Naive thymus-derived CD4-positive, alpha-beta T cell (primary cell): ENCODE measurements at regions not wholly inside any gene's neighbourhood (a gene's known extent, or its start where the extent isn't known, plus 50 kb on each side); places are given as distances from the start of the nearest gene placed in this dataset.

ENCODE experiments used
- ATAC-seq: fragments of 150-1000 bp; cut with Tn5 transposase; 2 replicates; pipeline ENCODE4 v1.10.0; 2021; ENCODE audit warnings: mild to moderate bottlenecking, moderate library complexity
- CTCF ChIA-PET: fragments of 350-600 bp; sonication (Branson Sonifier 250); formaldehyde crosslinking; loops from one replicate; lab custom pipeline; 2021; ENCODE audit warnings: antibody characterized with exemption; lab: Charles Lee
- POLR2A ChIA-PET: fragments of 350-600 bp; sonication (Branson Sonifier 250); formaldehyde crosslinking; loops from one replicate; lab custom pipeline; 2021; ENCODE audit warnings: antibody characterized with exemption, inconsistent platforms; lab: Charles Lee
- DNase-seq, 9 donors: peaks; one replicate each; pipeline versions ENCODE4 v3.0.0 to v3.0.0-alpha.2; 2020 to 2022; ENCODE audit warnings: mixed read lengths in 1 of 9
- H3K27ac ChIP-seq: one replicate; pipeline ENCODE4 v1.7.0; 2013; ENCODE audit warnings: mild to moderate bottlenecking, low read depth, low read length, moderate library complexity
- H3K27me3 ChIP-seq, 2 donors: one replicate each; pipeline ENCODE4 v1.7.0; 2013; ENCODE audit warnings: low read length in 2 of 2, mild to moderate bottlenecking in 2 of 2, moderate library complexity in 2 of 2; ENCODE audit not compliant: control insufficient read depth in 2 of 2, insufficient read depth in 2 of 2
- H3K36me3 ChIP-seq, 3 experiments: 1 replicate in 2 of 3; 2 replicates in 1 of 3; pipeline ENCODE4 v1.7.0; 2013; ENCODE audit warnings: low read length in 3 of 3, mild to moderate bottlenecking in 3 of 3, moderate library complexity in 1 of 3; ENCODE audit not compliant: insufficient read depth in 3 of 3, control insufficient read depth in 2 of 3
- H3K4me1 ChIP-seq, 2 donors: one replicate each; pipeline ENCODE4 v1.7.0; 2013; ENCODE audit warnings: low read length in 2 of 2, mild to moderate bottlenecking in 2 of 2, moderate library complexity in 1 of 2; ENCODE audit not compliant: control insufficient read depth in 2 of 2, insufficient read depth in 2 of 2
- H3K4me3 ChIP-seq: 2 replicates; pipeline ENCODE4 v1.7.0; 2013; ENCODE audit warnings: mild to moderate bottlenecking, low read length
- H3K9me3 ChIP-seq, 3 experiments: 1 replicate in 2 of 3; 2 replicates in 1 of 3; pipeline ENCODE4 v1.7.0; 2013; ENCODE audit warnings: low read length in 3 of 3; ENCODE audit not compliant: control insufficient read depth in 2 of 3
- H3K27ac Mint-ChIP-seq, 9 donors: one replicate each; pipeline ENCODE4 v1.8.0; 2020 to 2022; ENCODE audit warnings: mixed read lengths in 9 of 9, mild to moderate bottlenecking in 8 of 9, moderate library complexity in 5 of 9, inconsistent platforms in 2 of 9
- H3K27me3 Mint-ChIP-seq, 5 donors: one replicate each; pipeline ENCODE4 v1.8.0; 2021 to 2022; ENCODE audit warnings: mixed read lengths in 5 of 5, mild to moderate bottlenecking in 1 of 5
- H3K36me3 Mint-ChIP-seq, 5 donors: one replicate each; pipeline ENCODE4 v1.8.0; 2020 to 2022; ENCODE audit warnings: mixed read lengths in 5 of 5, mild to moderate bottlenecking in 3 of 5, inconsistent platforms in 1 of 5
- H3K4me1 Mint-ChIP-seq, 7 donors: one replicate each; pipeline ENCODE4 v1.8.0; 2020 to 2022; ENCODE audit warnings: mixed read lengths in 7 of 7, mild to moderate bottlenecking in 3 of 7, inconsistent platforms in 1 of 7
- H3K4me3 Mint-ChIP-seq, 10 donors: one replicate each; pipeline ENCODE4 v1.8.0; 2020 to 2022; ENCODE audit warnings: mild to moderate bottlenecking in 10 of 10, mixed read lengths in 10 of 10, moderate library complexity in 6 of 10, inconsistent platforms in 2 of 10
- H3K9me3 Mint-ChIP-seq, 11 donors: one replicate each; pipeline ENCODE4 v1.8.0; 2020 to 2022; ENCODE audit warnings: mixed read lengths in 11 of 11, mild to moderate bottlenecking in 4 of 11, inconsistent platforms in 1 of 11, moderate library complexity in 1 of 11
- intact Hi-C, 2 donors: fragments of 100-400 bp; cut with micrococcal nuclease; formaldehyde crosslinking; loops; one replicate each; pipeline ENCODE4 v1.15.1; 2023

GRCh38 chr4:26082565-26082964 is 168.5 kb downstream of the SMIM20 start:
- H3K27ac ChIP-seq: no peak overlapping the region
- Mint-ChIP-seq H3K27ac (peak overlapping the region in 1 of 9 donors; percentile 71), H3K4me3 (peak overlapping the region in 1 of 10 donors; percentile 5), H3K36me3 (peaks cover 0 to 9% (median 0%) of the 10 kb centered on the region in 5 donors), H3K4me1 (peaks cover 0 to 66% (median 6%) of the 10 kb centered on the region in 7 donors), H3K27me3 (peaks cover 0 to 38% (median 7%) of the 10 kb centered on the region in 5 donors), H3K9me3 (peaks cover 0 to 5% (median 0%) of the 10 kb centered on the region in 11 donors)
- no peaks in the 10 kb centered on the region for H3K36me3 ChIP-seq
- ChIA-PET POLR2A (interaction anchor here (0.7 kb wide), 1 partner anchor 238 kb away, joined by 4 read pairs; no protein-coding TSS in a partner anchor), CTCF (interaction anchor here (0.6 to 3.2 kb wide), 15 partner anchors 8 to 641 kb away, joined by 3 to 8 read pairs (median 4); no protein-coding TSS in a partner anchor)
- intact Hi-C loops: loop anchor here (1.0 to 5.0 kb wide), 7 partner anchors 94 to 640 kb away; no protein-coding TSS in a partner anchor
- H3K4me1 ChIP-seq: no peaks in the 10 kb centered on the region
- H3K4me3 ChIP-seq: no peak overlapping the region
- ATAC-seq (no peak), DNase-seq (no peak)
- H3K9me3 ChIP-seq: no peaks in the 10 kb centered on the region
- H3K27me3 ChIP-seq: no peaks in the 10 kb centered on the region

- ATAC-seq: no peak
- Mint-ChIP-seq H3K4me3 (peak overlapping the region in 1 of 10 donors; percentile 22), H3K4me1 (peaks cover 0 to 75% (median 10%) of the 10 kb centered on the region in 7 donors), H3K9me3 (no peaks in the 10 kb centered on the region), H3K27me3 (peaks cover 0 to 44% (median 7%) of the 10 kb centered on the region in 5 donors), H3K36me3 (peaks cover 0 to 2% (median 0%) of the 10 kb centered on the region in 5 donors), H3K27ac (peak overlapping the region in 1 of 9 donors; percentile 39)
- intact Hi-C loops: loop anchor here in 1 of 2 donors (5.0 kb wide), 1 partner anchor 638 kb away; no protein-coding TSS in a partner anchor
- no peaks in the 10 kb centered on the region for H3K9me3 ChIP-seq
- H3K36me3 ChIP-seq: no peaks in the 10 kb centered on the region
- peaks cover 0 to 6% of the 10 kb centered on the region in 2 donors for H3K4me1 ChIP-seq
- no peak overlapping the region for H3K27ac ChIP-seq
- ChIA-PET CTCF (interaction anchor here (0.6 to 3.2 kb wide), 6 partner anchors 114 to 247 kb away, joined by 3 to 7 read pairs (median 4); no protein-coding TSS in a partner anchor), POLR2A (no interaction called here)
- DNase-seq: no peak
- H3K27me3 ChIP-seq: no peaks in the 10 kb centered on the region
- H3K4me3 ChIP-seq: no peak overlapping the region
Measured at GRCh38 chr4:26083987-26084386, 170.0 kb downstream of the SMIM20 start.

DNA sequence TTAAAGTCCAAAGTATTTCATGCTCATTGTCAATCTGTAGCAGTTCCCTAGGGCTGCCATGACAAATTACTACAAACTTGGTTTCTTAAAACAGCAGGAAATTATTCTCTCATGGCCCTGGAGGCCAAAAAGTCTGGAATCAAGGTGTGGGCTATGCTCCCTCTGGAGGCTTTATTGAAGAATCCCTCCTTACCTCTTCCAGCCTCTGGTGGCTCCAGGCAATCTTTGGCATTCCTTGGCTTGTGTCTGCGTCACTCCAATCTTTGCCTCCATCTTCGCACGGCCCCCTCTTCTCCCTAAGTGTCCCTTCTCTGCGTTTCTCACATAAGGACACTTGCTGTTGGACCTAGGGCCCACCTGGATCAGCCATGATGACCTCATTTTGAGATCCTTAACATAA is 170.4 kb downstream of the SMIM20 start:
- Histone ChIP-seq H3K4me1 (peaks cover 0 to 6% of the 10 kb centered on the region in 2 donors), H3K4me3 (no peak overlapping the region), H3K36me3 (no peaks in the 10 kb centered on the region), H3K9me3 (no peaks in the 10 kb centered on the region), H3K27ac (no peak overlapping the region), H3K27me3 (no peaks in the 10 kb centered on the region)
- Mint-ChIP-seq H3K36me3 (peaks cover 0 to 2% (median 0%) of the 10 kb centered on the region in 5 donors), H3K27me3 (peaks cover 0 to 44% (median 7%) of the 10 kb centered on the region in 5 donors), H3K4me3 (no peak overlapping the region), H3K4me1 (peaks cover 0 to 78% (median 10%) of the 10 kb centered on the region in 7 donors), H3K27ac (peak overlapping the region in 1 of 9 donors; percentile 39), H3K9me3 (peaks cover 0 to 2% (median 0%) of the 10 kb centered on the region in 11 donors)
- CTCF ChIA-PET: interaction anchor here (0.9 to 3.2 kb wide), 4 partner anchors 241 to 246 kb away, joined by 4 to 7 read pairs (median 6); no protein-coding TSS in a partner anchor
- ATAC-seq: no peak
- intact Hi-C loops: loop anchor here in 1 of 2 donors (5.0 kb wide), 1 partner anchor 638 kb away; no protein-coding TSS in a partner anchor
- POLR2A ChIA-PET: no interaction called here
- DNase-seq: no peak

DNA sequence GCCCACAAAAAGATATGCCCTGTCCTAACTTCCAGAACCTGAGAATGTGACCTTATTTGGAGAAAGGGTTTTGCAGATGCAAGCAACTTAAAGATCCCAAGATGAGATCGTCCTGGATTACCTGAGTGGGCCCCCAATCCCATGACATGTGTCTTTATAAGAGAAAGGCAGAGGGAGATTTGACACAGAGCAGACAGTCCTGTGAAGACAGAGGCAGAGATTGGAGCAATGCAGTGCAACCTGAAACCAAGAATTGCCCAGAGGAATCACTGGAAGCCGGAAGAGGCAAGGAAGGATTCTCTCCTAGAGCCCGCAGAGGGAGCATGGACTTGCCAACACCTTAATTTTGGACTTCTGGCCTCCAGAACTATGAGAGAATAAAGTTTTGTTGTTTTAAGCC is 171.5 kb downstream of the SMIM20 start:
- H3K27ac ChIP-seq: no peak overlapping the region
- intact Hi-C loops: loop anchor here in 1 of 2 donors (5.0 kb wide), 1 partner anchor 47 kb away; no protein-coding TSS in a partner anchor
- H3K4me1 Mint-ChIP-seq: peaks cover 0 to 78% (median 9%) of the 10 kb centered on the region in 7 donors
- peaks cover 0 to 42% (median 7%) of the 10 kb centered on the region in 5 donors for H3K27me3 Mint-ChIP-seq
- H3K27ac Mint-ChIP-seq: peak overlapping the region in 1 of 9 donors; percentile 50
- CTCF ChIA-PET: interaction anchor here (0.7 to 2.0 kb wide), 2 partner anchors 240 to 305 kb away, joined by 4 to 5 read pairs; no protein-coding TSS in a partner anchor
- POLR2A ChIA-PET: no interaction called here
- no peaks in the 10 kb centered on the region for H3K27me3 ChIP-seq
- H3K36me3 Mint-ChIP-seq: peaks cover 0 to 11% (median 0%) of the 10 kb centered on the region in 5 donors
- DNase-seq (no peak), ATAC-seq (no peak)
- peaks cover 0 to 2% (median 0%) of the 10 kb centered on the region in 3 experiments for H3K9me3 ChIP-seq
- H3K4me3 Mint-ChIP-seq: no peak overlapping the region
- no peaks in the 10 kb centered on the region for H3K36me3 ChIP-seq
- H3K4me1 ChIP-seq: peaks cover 0 to 6% of the 10 kb centered on the region in 2 donors
- H3K4me3 ChIP-seq: no peak overlapping the region
- peaks cover 0 to 9% (median 7%) of the 10 kb centered on the region in 11 donors for H3K9me3 Mint-ChIP-seq

- intact Hi-C loops: loop anchor here in 1 of 2 donors (5.0 kb wide), 1 partner anchor 45 kb away; no protein-coding TSS in a partner anchor
- ATAC-seq (no peak), DNase-seq (no peak)
- Mint-ChIP-seq H3K9me3 (peaks cover 0 to 22% (median 13%) of the 10 kb centered on the region in 11 donors), H3K36me3 (peaks cover 0 to 21% (median 0%) of the 10 kb centered on the region in 5 donors), H3K4me1 (peaks cover 0 to 65% (median 8%) of the 10 kb centered on the region in 7 donors), H3K27me3 (peaks cover 0 to 32% (median 7%) of the 10 kb centered on the region in 5 donors), H3K4me3 (no peak overlapping the region), H3K27ac (no peak overlapping the region)
- Histone ChIP-seq H3K27ac (no peak overlapping the region), H3K36me3 (no peaks in the 10 kb centered on the region), H3K4me1 (peaks cover 0 to 6% of the 10 kb centered on the region in 2 donors), H3K9me3 (peaks cover 0 to 5% (median 0%) of the 10 kb centered on the region in 3 experiments), H3K4me3 (no peak overlapping the region), H3K27me3 (no peaks in the 10 kb centered on the region)
- ChIA-PET CTCF (interaction anchor here (0.7 kb wide), 1 partner anchor 51 kb away, joined by 5 read pairs; no protein-coding TSS in a partner anchor), POLR2A (no interaction called here)
Measured at GRCh38 chr4:26086621-26087441, 172.8 kb downstream of the SMIM20 start.

- no peaks in the 10 kb centered on the region for H3K36me3 ChIP-seq
- ChIA-PET POLR2A (interaction anchor here (0.6 kb wide), 1 partner anchor 222 kb away, joined by 4 read pairs; no protein-coding TSS in a partner anchor), CTCF (no interaction called here)
- H3K4me3 ChIP-seq: no peak overlapping the region
- Mint-ChIP-seq H3K27ac (peak overlapping the region in 1 of 9 donors; percentile 85), H3K36me3 (peaks cover 0 to 34% (median 0%) of the 10 kb centered on the region in 5 donors), H3K27me3 (peaks cover 0 to 24% (median 7%) of the 10 kb centered on the region in 5 donors), H3K9me3 (peaks cover 0 to 28% (median 17%) of the 10 kb centered on the region in 11 donors), H3K4me1 (peaks cover 0 to 60% (median 6%) of the 10 kb centered on the region in 7 donors), H3K4me3 (peak overlapping the region in 1 of 10 donors; percentile 73)
- H3K27ac ChIP-seq: no peak overlapping the region
- intact Hi-C loops: loop anchor here in 1 of 2 donors (1.0 to 5.0 kb wide), 2 partner anchors 12 to 44 kb away; no protein-coding TSS in a partner anchor
- peaks cover 0 to 5% (median 0%) of the 10 kb centered on the region in 3 experiments for H3K9me3 ChIP-seq
- H3K27me3 ChIP-seq: no peaks in the 10 kb centered on the region
- peak; percentile 83 for ATAC-seq
- peaks cover 0 to 6% of the 10 kb centered on the region in 2 donors for H3K4me1 ChIP-seq
- peak in 1 of 9 donors; percentile 45 for DNase-seq
Measured at GRCh38 chr4:26088433-26088928, 174.5 kb downstream of the SMIM20 start.
